HG03175 (cell line): ENCODE measurements at regions not wholly inside any gene's neighbourhood (a gene's known extent, or its start where the extent isn't known, plus 50 kb on each side); places are given as distances from the start of the nearest gene placed in this dataset.

ENCODE experiments used
- ATAC-seq: cut with Tn5 transposase; IDR thresholded peaks from one replicate; pipeline ENCODE4 v1.9.1; 2021; ENCODE audit warnings: mild to moderate bottlenecking, moderate library complexity; ENCODE audit not compliant: unreplicated experiment

DNA sequence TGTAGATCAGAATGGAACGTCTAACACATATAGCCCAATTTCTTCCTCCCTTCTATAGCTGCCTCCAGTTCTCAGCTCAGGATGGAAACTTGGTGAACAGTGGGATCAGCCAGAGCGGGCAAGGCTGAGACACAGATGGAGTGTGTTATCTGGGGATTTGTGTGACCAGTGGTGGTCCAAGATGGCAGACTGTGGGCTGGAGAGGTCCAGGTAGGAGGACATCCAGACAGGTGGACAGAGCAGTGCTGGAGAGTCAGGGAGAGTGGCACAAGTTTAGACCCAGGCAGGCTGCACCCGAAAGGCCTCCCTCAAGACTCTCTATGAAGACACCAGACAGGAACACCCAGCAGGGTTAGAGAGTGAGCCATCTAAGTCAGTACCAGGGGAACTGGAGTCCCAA lies 116.1 kb upstream of the CPSF6 start:
- ATAC-seq = no peak

DNA sequence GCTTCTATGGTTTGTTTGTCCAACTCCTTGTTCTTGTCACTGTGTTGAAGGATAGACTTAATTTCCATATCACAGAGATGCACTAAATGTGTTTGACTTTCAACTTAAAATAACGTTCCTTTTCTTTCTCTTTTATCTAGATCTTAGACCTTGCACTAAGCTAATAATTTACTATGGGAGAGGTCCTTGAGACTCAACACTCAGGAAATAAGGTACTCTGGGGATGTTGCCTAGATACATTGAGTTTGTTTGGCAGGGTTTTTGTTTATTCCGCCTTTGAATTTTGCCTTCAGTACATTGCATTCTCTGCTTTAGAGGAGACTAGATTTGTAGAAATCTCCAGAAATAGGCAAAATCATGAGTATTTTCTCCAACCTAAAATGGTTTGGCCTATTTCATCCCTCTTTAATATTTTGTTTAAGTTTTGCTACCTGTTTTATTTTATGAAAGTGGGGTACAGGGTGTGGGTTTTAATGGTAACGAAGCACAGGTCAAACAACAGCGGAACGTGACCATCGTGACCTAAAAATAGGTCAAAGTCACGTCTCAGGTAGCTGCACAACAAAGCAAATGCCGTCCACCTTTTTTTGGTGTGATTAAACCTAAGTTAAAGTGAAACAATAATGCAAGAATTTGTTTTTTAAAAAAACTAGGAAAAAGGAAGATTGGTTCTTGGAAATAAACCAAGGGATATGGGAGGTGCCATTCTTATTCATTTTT lies 115.3 kb upstream of the CPSF6 start:
- no peak for ATAC-seq

DNA sequence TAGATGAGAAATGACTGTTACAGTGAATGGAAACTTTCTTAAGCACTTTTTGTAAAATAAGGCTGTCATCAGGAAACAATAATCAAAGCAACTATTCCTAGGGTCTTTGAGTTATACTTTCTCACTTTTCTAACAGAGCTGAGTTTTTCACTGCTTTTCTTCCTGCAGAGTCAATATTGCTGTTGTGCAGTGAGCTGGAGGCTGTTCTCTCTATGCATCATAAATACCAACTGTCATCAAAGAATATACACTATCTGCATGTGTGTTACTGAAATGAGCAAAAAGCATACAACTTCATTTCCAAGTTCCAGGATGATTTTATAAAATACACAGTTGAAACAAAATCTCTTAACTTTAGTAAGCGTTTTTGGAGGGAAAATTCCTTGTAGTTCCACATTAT lies 110.4 kb upstream of the CPSF6 start:
- ATAC-seq = no peak

DNA sequence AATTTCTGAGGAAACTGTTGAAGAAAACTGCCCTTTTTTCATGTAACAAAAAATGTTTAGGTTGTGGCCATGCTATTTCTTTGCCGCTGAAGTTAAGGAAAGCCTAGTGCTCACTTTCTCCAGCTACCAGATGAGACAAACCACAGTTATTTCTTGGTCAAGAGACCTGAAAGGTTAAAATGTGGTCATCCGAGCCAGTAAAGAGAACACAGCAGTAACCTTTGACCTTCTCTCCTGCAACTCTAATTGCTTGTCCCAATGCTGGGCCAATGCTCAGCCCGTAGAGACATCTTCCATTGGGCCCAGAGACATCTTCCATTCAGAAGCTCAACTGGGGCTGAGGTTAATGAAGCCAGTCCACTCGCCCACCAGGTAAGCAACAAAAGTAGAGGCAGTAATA lies 109.8 kb upstream of the CPSF6 start:
- ATAC-seq = no peak

GRCh38 chr12:69130064-69130463 lies 109.3 kb upstream of the CPSF6 start:
- ATAC-seq = no peak

DNA sequence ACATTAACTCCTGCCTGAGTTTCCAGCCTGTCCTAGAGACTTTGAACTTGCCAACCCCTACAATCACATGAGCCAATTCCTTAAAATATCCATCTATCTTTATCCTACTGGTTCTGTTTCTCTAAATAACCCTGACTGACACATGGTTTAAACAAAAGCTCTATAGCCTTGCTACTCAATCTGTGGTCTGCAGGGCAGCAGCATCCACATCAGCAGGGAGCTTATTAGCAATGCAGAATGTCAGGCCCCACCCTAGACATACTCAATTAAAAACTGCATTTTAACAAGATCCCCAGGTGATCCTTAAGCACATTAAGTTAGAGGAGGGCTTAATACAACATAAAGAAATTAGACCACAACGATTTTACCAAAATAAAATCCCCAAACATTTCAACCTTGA lies 108.3 kb upstream of the CPSF6 start:
- no peak for ATAC-seq

GRCh38 chr12:69136931-69137613 lies 102.3 kb upstream of the CPSF6 start:
- ATAC-seq = no peak

DNA sequence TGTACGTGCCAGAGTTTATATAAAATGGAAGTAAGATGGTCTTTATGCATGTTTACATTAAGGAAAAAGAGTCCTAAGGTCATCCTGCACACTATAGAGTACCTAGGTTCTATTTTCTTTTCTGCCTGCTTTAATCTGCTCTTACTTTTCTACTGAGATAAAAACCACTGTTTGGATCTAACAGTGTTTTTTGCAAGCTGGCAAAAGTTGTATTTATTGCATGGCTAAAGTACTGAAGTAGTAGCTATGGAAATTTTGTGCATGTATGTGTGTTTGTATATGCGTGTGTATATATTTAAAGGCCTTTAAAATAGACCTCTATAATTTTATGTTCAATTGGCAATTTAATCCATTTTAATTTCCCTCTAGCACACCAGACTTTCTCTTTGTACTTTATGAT lies 98.3 kb upstream of the CPSF6 start:
- ATAC-seq = no peak

DNA sequence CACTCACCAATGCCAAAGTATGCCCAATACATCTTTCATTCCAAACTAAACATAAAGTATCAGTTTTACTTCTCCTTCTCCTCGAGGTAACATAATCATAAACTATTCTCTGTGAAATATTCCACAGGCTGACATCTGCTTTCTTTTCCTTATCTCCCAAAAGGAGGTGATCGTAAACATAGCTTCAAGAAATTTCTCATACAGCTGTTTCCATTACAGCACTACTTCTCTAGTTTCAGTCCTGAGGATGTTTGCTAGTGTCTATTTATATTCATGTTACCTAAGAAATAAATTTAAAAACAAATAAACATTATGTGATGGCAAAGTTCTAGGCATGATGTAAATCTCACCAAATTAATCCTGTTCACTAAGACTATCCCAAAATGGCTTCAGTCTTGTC lies 90.1 kb upstream of the CPSF6 start:
- no peak for ATAC-seq

GRCh38 chr12:69150083-69150795 lies 89.1 kb upstream of the CPSF6 start:
- ATAC-seq = no peak

DNA sequence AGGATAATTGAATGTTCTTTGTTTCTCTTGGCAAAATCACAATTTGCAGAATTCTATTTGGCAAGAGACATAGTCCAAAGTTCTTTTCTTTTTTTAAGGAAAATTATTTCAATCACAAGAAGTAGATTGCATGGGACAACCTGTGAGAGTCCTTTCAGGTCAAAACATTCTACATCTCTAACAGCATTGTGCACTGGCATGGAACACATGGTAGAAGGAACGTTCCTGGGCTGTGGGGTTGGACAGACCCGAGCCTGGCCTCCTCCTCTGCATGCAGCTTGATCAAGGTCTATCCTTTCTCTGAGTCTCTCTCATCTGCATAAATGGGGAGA lies 88.6 kb upstream of the CPSF6 start:
- no peak for ATAC-seq

- ATAC-seq = no peak
Measured at GRCh38 chr12:69151254-69151764, 88.1 kb upstream of the CPSF6 start.

- ATAC-seq = no peak
Measured at GRCh38 chr12:69154585-69155363, 84.6 kb upstream of the CPSF6 start.

DNA sequence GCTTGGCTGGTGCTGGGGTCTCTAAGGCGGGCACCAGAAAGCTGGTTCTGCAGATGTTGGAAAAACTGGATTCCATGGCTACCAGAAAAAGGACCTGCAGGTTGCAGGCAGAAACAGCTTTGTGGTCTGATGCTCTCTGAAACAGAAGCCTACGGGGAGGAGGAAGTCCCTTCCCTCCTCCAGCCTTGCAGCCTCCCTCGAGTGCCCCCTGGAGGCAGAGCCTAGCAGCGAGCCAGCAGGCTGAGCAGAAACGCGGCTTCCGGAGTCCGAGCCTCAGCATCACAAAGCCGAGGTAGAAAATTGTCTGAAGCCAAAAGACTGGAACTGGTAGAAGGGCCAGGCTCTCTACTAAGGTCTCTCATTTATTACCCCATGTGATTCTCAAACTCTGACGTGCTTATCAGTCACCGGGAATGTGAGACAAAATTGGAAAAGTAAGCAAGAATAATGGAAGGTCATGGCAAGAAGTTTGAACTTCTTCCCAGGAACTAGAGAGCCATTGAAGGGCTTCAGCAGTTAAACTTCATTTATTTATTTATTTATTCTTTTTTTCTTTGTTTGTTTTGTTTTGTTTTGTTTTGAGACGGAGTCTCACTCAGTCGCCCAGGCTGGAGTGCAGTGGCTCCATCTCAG lies 82.2 kb upstream of the CPSF6 start:
- ATAC-seq = peak; percentile 94

DNA sequence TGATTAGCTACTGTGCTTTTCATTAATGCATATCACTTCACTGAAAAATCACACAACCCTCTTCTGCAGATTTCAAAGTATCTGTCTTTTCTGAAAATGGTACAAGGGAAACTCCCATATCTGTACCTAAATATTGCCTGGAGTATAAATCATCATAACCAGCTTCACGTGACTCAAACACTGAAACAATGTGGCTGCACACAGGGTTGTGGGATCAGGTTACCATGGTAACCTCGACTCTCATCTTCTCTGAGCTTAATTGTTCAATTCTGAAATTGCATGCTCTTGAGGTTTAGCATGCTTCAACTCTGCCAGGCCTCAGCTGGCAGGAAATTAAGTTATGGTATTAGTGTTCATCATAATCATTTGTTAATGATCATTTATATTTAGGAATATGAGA lies 77.5 kb upstream of the CPSF6 start:
- ATAC-seq = peak; percentile 55

- ATAC-seq = no peak
Measured at GRCh38 chr12:69163681-69164362, 75.5 kb upstream of the CPSF6 start.

GRCh38 chr12:69167648-69168165 lies 71.7 kb upstream of the CPSF6 start:
- no peak for ATAC-seq

DNA sequence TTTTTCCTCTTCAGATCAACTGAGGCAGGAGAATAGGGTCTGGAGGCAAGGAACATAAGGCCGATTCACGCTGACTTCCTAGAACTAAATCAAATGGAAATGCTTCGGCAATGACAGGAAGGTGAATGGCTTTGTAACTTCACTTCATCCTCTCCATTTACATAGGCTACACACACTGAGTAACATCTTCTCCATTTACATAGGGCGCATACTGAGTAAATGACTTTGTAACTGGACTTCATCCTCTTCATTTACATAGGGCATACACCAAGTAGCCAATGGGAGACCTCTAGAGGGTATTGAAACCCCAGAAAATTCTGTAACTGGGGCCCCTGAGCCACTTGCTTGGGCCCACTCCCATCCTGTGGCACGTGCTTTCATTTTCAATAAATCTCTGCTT lies 71.0 kb upstream of the CPSF6 start:
- ATAC-seq = no peak

DNA sequence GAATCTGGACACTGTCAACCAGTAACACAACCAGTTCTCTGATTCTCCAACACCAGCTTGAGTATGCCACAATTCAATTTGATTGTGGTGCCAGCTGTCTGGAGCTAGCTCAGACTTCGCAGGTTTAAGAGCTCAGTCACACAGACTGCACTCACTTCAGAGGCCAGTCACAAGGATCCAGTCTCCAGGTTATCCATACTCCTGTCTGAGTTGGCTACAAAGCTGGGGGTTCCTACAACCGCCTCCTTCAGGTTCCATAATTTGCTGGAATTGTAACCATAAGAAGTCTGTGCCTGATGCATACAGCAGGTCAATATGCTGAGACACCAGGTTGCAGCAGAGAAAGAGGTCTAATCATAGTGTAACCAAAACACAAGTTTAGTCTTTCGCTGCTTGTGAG lies 70.5 kb upstream of the CPSF6 start:
- ATAC-seq = no peak

DNA sequence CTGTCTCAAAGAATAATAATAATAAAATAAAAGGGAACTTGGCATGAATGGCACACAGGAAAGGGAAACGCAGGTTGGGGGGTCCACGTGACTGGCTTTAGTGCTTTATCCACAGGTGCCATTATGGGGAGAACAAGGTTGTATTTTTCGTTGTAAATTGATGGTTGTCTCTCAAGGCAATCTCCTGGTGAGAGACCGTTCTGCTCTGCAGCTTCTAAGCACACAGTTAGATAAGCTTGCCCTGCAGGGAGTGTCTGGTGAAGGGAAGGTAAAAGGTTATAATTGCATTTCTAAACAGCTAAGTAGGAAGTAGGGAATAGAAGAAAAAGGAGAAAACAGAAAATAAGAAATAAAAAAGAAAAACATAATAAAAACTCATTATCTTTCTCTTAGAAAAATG lies 69.1 kb upstream of the CPSF6 start:
- ATAC-seq = no peak
